Tibial nerve (tissue), 3 donors: ENCODE measurements at regions not wholly inside any gene's neighbourhood (a gene's known extent, or its start where the extent isn't known, plus 50 kb on each side); places are given as distances from the start of the nearest gene placed in this dataset.

Source experiments
- CTCF ChIP-seq, 5 experiments: fragments of 200-600 bp in 3 of 5; fragments of 450-650 bp in 2 of 5; sonication (generic) in 3 of 5; IDR thresholded peaks; one replicate each; pipeline ENCODE4 v1.5.1; 2016 to 2019; ENCODE audit warnings: antibody characterized with exemption in 5 of 5, mild to moderate bottlenecking in 3 of 5, moderate library complexity in 2 of 5
- POLR2A ChIP-seq, 2 donors: fragments of 450-650 bp; IDR thresholded peaks; one replicate each; pipeline ENCODE4 v1.6.1; 2017; ENCODE audit warnings: antibody characterized with exemption in 2 of 2, mild to moderate bottlenecking in 2 of 2, moderate library complexity in 2 of 2

- no peak for TF ChIP-seq POLR2A (IDR thresholded peaks at IDR 0.05)
- no peak for TF ChIP-seq CTCF (IDR thresholded peaks at IDR 0.05)
Observed at GRCh38 chr1:94591823-94592570, 50.4 kb upstream of the F3 start.
